HepG2 (cell line): ENCODE measurements at regions not wholly inside any gene's neighbourhood (a gene's known extent, or its start where the extent isn't known, plus 50 kb on each side); places are given as distances from the start of the nearest gene placed in this dataset.
A peak's percentile ranks its signal among the peaks of the same experiment; 100 is the strongest.

Source experiments
- ATAC-seq: fragments of 200-7000 bp; cut with Tn5 transposase; 3 replicates; pipeline ENCODE4 v1.9.1; 2020; ENCODE audit warnings: mild to moderate bottlenecking, moderate library complexity
- BruUV-seq: library from RNA; stranded (reverse); fragments of 400-500 nt; replicated peaks from 2 replicates; lab custom pipeline; 2021; lab: Mats Ljungman, UMichigan
- CTCF ChIA-PET: fragments of 300-600 bp; formaldehyde crosslinking; extraction: SDS; loops from one replicate; lab custom pipeline; 2021; ENCODE audit warnings: low total read pairs, inconsistent platforms, low intra/inter-chr PET ratio; lab: Yijun Ruan, JAX
- POLR2A ChIA-PET: fragments of 350-600 bp; sonication (Branson Sonifier 250); formaldehyde crosslinking; loops from one replicate; lab custom pipeline; 2020; ENCODE audit warnings: antibody characterized with exemption, inconsistent platforms; lab: Yijun Ruan, JAX
- DNase-seq: peaks from one replicate; pipeline ENCODE4 v3.0.0-alpha.2; 2015; ENCODE audit warnings: low spot score
- FAIRE-seq: peaks from 3 replicates; lab custom pipeline; 2011; peaks lifted over from hg19 to GRCh38; lab: Jason Lieb, UNC
- H2AFZ ChIP-seq: one replicate; pipeline ENCODE4 v1.6.1; 2011; ENCODE audit warnings: low read length, inconsistent platforms
- H3K27ac ChIP-seq: fragments of 300-600 bp; 3 replicates; pipeline ENCODE4 v1.8.0; 2011; ENCODE audit warnings: mixed run types, mild to moderate bottlenecking, mixed read lengths, low read length, inconsistent platforms; ENCODE audit not compliant: insufficient read depth; ENCODE audit errors: extremely low read length
- H3K27me3 ChIP-seq, 2 experiments: fragments of 200-600 bp in 1 of 2; 2 replicates in 1 of 2; 3 replicates in 1 of 2; pipeline versions ENCODE4 v1.6.0 to v1.8.0; 2011; ENCODE audit warnings: low read length in 2 of 2, mild to moderate bottlenecking in 2 of 2, moderate library complexity in 2 of 2, inconsistent platforms in 1 of 2; ENCODE audit not compliant: insufficient read depth in 2 of 2, control insufficient read depth in 1 of 2
- H3K36me3 ChIP-seq, 2 experiments: fragments of 200-600 bp in 1 of 2; replicated peaks in 1 of 2; 2 replicates in 1 of 2; 3 replicates in 1 of 2; pipeline versions ENCODE4 v1.5.1 to v1.8.0; 2011; ENCODE audit warnings: low read length in 2 of 2, inconsistent platforms in 1 of 2; ENCODE audit not compliant: insufficient read depth in 2 of 2, control insufficient read depth in 1 of 2
- H3K4me1 ChIP-seq: 2 replicates; pipeline ENCODE4 v1.5.1; 2012; ENCODE audit warnings: low read length, inconsistent platforms; ENCODE audit not compliant: insufficient read depth
- H3K4me2 ChIP-seq: 2 replicates; pipeline ENCODE4 v1.6.0; 2011; ENCODE audit warnings: low read depth, low read length, inconsistent platforms
- H3K4me3 ChIP-seq, 3 experiments: fragments of 200-600 bp in 1 of 3; sonication (generic), shearing (Covaris generic) in 1 of 3; replicated peaks in 1 of 3; 2 replicates each; pipeline ENCODE4 v1.5.1; 2011 to 2016; ENCODE audit warnings: low read length in 3 of 3, inconsistent platforms in 2 of 3, low read depth in 2 of 3, mild to moderate bottlenecking in 2 of 3, control low read depth in 1 of 3, mixed read lengths in 1 of 3; ENCODE audit not compliant: insufficient read depth in 1 of 3
- H3K79me2 ChIP-seq: one replicate; pipeline ENCODE4 v1.6.1; 2011; ENCODE audit warnings: low read length, inconsistent platforms; ENCODE audit not compliant: insufficient read depth
- H3K9ac ChIP-seq: 2 replicates; pipeline ENCODE4 v1.6.0; 2011; ENCODE audit warnings: mild to moderate bottlenecking, low read depth, low read length, inconsistent platforms; ENCODE audit not compliant: insufficient read depth
- H3K9me3 ChIP-seq: 2 replicates; pipeline ENCODE4 v1.5.1; 2012; ENCODE audit warnings: mild to moderate bottlenecking, low read length
- H4K20me1 ChIP-seq: 2 replicates; pipeline ENCODE4 v1.6.0; 2011; ENCODE audit warnings: inconsistent platforms, mild to moderate bottlenecking, low read length, moderate library complexity; ENCODE audit not compliant: insufficient read depth
- CEBPB ChIP-seq: IDR thresholded peaks from 2 replicates; pipeline ENCODE4 v1.6.1; 2011; ENCODE audit warnings: low read depth, low read length, improper control_type of control experiment, borderline replicate concordance
- HHEX ChIP-seq: IDR thresholded peaks from 2 replicates; pipeline ENCODE4 v1.6.1; 2016; ENCODE audit warnings: control low read depth
- SIX4 ChIP-seq: sonication (generic); formaldehyde crosslinking; IDR thresholded peaks from 2 replicates; pipeline ENCODE4 v1.4.0; 2020; ENCODE audit warnings: missing genetic modification reagents
- TRIM24 ChIP-seq: sonication (generic); formaldehyde crosslinking; IDR thresholded peaks from 2 replicates; pipeline ENCODE4 v1.8.0; 2022; ENCODE audit warnings: mild to moderate bottlenecking, missing genetic modification reagents
- ZFYVE20 ChIP-seq: sonication (generic); formaldehyde crosslinking; IDR thresholded peaks from 2 replicates; pipeline ENCODE4 v1.8.0; 2023; ENCODE audit warnings: low read depth, mild to moderate bottlenecking, moderate library complexity, missing genetic modification reagents, borderline replicate concordance
- ZNF136 ChIP-seq: sonication (generic); formaldehyde crosslinking; IDR thresholded peaks from 2 replicates; pipeline ENCODE4 v1.8.1; 2022; ENCODE audit warnings: low read depth, mild to moderate bottlenecking, moderate library complexity, missing genetic modification reagents
- ZNF570 ChIP-seq: sonication (generic); formaldehyde crosslinking; IDR thresholded peaks from 2 replicates; pipeline ENCODE4 v1.4.0; 2020; ENCODE audit warnings: mild to moderate bottlenecking, missing genetic modification reagents, borderline replicate concordance
- ZNF7 ChIP-seq: IDR thresholded peaks from 2 replicates; pipeline ENCODE4 v1.6.1; 2016; ENCODE audit warnings: missing biosample characterization, missing genetic modification reagents
- WGBS: methylation state at CpG from one replicate; pipeline ENCODE4 v1.1.6; 2017; ENCODE audit warnings: low lambda C conversion rate; 5-methylcytosine and 5-hydroxymethylcytosine counted together
- in situ Hi-C: cut with HindIII; loops from 2 replicates; pipeline ENCODE4 v1.10.0; 2017; ENCODE audit warnings: low pct_unique_long_range_greater_than_20kb; ENCODE audit not compliant: extremely low pct_ligation_motif_present
- intact Hi-C: fragments of 100-400 bp; cut with micrococcal nuclease; formaldehyde crosslinking; loops from one replicate; pipeline ENCODE4 v1.10.0; 2022; ENCODE audit not compliant: unreplicated experiment

DNA sequence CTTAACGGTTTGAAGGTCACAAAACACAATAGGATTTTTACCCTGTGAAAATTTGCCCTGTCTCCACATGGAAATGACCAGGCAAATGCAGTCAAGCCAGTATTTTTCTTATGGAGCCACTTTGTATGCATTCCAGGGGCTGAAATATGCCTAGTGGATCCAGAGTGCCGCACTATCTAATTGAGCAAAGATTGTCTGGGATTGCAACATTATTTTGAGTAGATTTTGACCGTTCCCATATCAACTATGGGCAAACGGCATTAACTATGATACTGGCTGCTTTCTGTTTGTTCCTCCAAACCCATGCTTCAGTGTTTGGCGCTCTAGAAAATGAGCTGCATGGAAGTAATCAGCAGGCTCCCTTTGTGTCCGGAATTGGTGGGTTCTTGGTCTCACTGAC lies 223.0 kb downstream of the BTG1 start:
- H2AFZ ChIP-seq, result no peak overlapping the region
- H3K36me3 ChIP-seq, result no peaks in the 10 kb centered on the region
- H3K4me1 ChIP-seq, result no peaks in the 10 kb centered on the region
- WGBS, result 29% methylated on average over 5 of the region's 6 CpGs
- no peak overlapping the region for H3K9ac ChIP-seq
- TF ChIP-seq SIX4 (CRISPR knock-in tag) (no peak), CEBPB (peak; percentile 34; the same call in 1 of the 2 replicates), TRIM24 (CRISPR knock-in tag) (no peak)
- FAIRE-seq, result no peak
- no peak for DNase-seq
- ChIA-PET POLR2A (no interaction called here), CTCF (no interaction called here)
- H3K79me2 ChIP-seq, result no peaks in the 10 kb centered on the region
- H3K4me3 ChIP-seq, result no peak overlapping the region
- H4K20me1 ChIP-seq, result no peaks in the 10 kb centered on the region
- no peaks in the 10 kb centered on the region for H3K27me3 ChIP-seq
- ATAC-seq, result no peak
- intact Hi-C loops (no loop called here), in situ Hi-C loops (no loop called here)
- H3K27ac ChIP-seq, result no peak overlapping the region
- no TSS peak for BruUV-seq
- no peaks in the 10 kb centered on the region for H3K9me3 ChIP-seq
- H3K4me2 ChIP-seq, result no peak overlapping the region

DNA sequence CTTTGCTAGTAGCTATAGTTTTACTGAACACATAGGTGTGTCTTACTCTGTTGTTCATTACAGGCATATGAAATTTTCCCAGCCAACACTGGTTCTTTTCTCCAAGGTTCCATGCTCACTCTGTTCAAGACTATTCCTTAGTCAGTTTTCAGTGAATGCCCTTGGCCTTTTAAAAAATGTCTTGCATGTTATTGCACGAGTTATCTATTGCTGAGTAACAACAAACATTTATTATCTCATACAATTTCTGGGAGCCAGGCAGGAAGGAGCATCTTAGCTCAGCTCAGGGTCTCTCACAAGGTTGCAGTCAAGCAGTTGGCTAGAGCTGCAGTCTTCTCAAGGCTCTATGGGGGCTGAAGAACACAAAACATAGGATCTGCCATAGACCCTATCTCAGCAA lies 223.5 kb downstream of the BTG1 start:
- FAIRE-seq (no peak), ATAC-seq (no peak), DNase-seq (no peak)
- POLR2A ChIA-PET, result no interaction called here
- in situ Hi-C loops (no loop called here), intact Hi-C loops (no loop called here)
- Histone ChIP-seq H3K36me3 (no peaks in the 10 kb centered on the region), H3K9ac (no peak overlapping the region), H3K9me3 (no peaks in the 10 kb centered on the region), H4K20me1 (no peaks in the 10 kb centered on the region), H3K79me2 (no peaks in the 10 kb centered on the region), H3K4me1 (no peaks in the 10 kb centered on the region), H3K4me3 (no peak overlapping the region), H3K4me2 (no peak overlapping the region), H3K27ac (no peak overlapping the region), H3K27me3 (no peaks in the 10 kb centered on the region), H2AFZ (no peak overlapping the region)
- WGBS, result 0% methylated on average over 1 of the region's 1 CpG
- no TSS peak for BruUV-seq
- CTCF ChIA-PET, result no interaction called here
- TF ChIP-seq ZNF7 (no peak), ZNF570 (CRISPR knock-in tag) (no peak), ZFYVE20 (CRISPR knock-in tag) (no peak), ZNF136 (CRISPR knock-in tag) (no peak), HHEX (CRISPR knock-in tag) (no peak)
